GM23338 (cell line): ENCODE measurements at regions not wholly inside any gene's neighbourhood (a gene's known extent, or its start where the extent isn't known, plus 50 kb on each side); places are given as distances from the start of the nearest gene placed in this dataset.

Experiments used
- CREB1 ChIP-seq: fragments of 250-450 bp; sonication (Bioruptor Pico); IDR thresholded peaks from 2 replicates; pipeline ENCODE4 v1.5.0; 2020; ENCODE audit warnings: low read depth, mild to moderate bottlenecking, moderate library complexity
- EZH2 ChIP-seq: fragments of 200-600 bp; sonication (generic); IDR thresholded peaks from one replicate; pipeline ENCODE4 v1.8.0; 2017; ENCODE audit warnings: antibody characterized with exemption, mild to moderate bottlenecking, low read depth; ENCODE audit not compliant: unreplicated experiment
- EZH2phosphoT487 ChIP-seq: fragments of 200-600 bp; sonication (generic); IDR thresholded peaks from one replicate; pipeline ENCODE4 v1.8.1; 2018; ENCODE audit warnings: antibody characterized with exemption; ENCODE audit not compliant: unreplicated experiment
- JUNB ChIP-seq: IDR thresholded peaks from one replicate; pipeline ENCODE4 v1.6.1; 2016; ENCODE audit warnings: antibody characterized with exemption; ENCODE audit not compliant: unreplicated experiment
- NANOG ChIP-seq: IDR thresholded peaks from 2 replicates; pipeline ENCODE4 v1.6.1; 2016; ENCODE audit warnings: antibody characterized with exemption, borderline replicate concordance
- POLR2AphosphoS5 ChIP-seq: IDR thresholded peaks from 2 replicates; pipeline ENCODE4 v1.6.1; 2016; ENCODE audit warnings: antibody characterized with exemption, low read depth
- ZNF114 ChIP-seq: fragments of 250-450 bp; sonication (Bioruptor Pico); IDR thresholded peaks from 2 replicates; pipeline ENCODE4 v1.5.0; 2020; ENCODE audit warnings: mild to moderate bottlenecking, moderate library complexity
- ZNF331 ChIP-seq: fragments of 250-450 bp; sonication (Bioruptor Pico); IDR thresholded peaks from 2 replicates; pipeline ENCODE4 v1.5.0; 2020; ENCODE audit warnings: low read depth, mild to moderate bottlenecking, moderate library complexity
- TF ChIP-seq, protein P1 (sequence below), 2 experiments: fragments of 200-600 bp in 1 of 2; sonication (generic) in 1 of 2; conservative IDR thresholded peaks; 2 replicates each; pipeline versions ENCODE4 v1.5.1 to v1.6.1; 2016 to 2017; ENCODE audit warnings: antibody characterized with exemption in 2 of 2, low read depth in 2 of 2, mild to moderate bottlenecking in 2 of 2, moderate library complexity in 1 of 2
- TF ChIP-seq, protein P2 (sequence below): IDR thresholded peaks from one replicate; pipeline ENCODE4 v1.6.1; 2018; ENCODE audit warnings: antibody characterized with exemption; ENCODE audit not compliant: unreplicated experiment
- TF ChIP-seq, protein P3 (sequence below): fragments of 250-450 bp; sonication (Bioruptor Pico); IDR thresholded peaks from 2 replicates; pipeline ENCODE4 v1.5.0; 2020; ENCODE audit warnings: mild to moderate bottlenecking, moderate library complexity

DNA sequence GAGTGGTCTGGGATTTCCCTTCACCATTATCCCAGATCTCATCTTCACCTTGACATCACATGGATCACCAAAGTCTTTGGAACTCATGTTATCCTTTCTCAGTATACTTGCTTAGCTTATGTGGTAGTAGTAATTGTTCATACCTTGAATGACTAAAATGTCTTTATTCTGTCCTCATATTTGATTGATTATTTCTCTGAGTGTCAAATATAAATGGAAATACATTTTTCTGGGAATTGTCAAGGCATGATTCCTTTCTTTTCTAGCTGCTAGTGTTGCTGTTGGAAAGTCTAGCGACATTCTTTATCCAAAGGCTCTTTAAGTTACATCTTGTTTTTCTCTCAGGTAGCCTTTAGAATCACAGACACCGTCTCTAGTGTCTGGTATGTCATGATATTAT is 334.4 kb downstream of the CMPK2 start:
- TF ChIP-seq, protein P1, sequence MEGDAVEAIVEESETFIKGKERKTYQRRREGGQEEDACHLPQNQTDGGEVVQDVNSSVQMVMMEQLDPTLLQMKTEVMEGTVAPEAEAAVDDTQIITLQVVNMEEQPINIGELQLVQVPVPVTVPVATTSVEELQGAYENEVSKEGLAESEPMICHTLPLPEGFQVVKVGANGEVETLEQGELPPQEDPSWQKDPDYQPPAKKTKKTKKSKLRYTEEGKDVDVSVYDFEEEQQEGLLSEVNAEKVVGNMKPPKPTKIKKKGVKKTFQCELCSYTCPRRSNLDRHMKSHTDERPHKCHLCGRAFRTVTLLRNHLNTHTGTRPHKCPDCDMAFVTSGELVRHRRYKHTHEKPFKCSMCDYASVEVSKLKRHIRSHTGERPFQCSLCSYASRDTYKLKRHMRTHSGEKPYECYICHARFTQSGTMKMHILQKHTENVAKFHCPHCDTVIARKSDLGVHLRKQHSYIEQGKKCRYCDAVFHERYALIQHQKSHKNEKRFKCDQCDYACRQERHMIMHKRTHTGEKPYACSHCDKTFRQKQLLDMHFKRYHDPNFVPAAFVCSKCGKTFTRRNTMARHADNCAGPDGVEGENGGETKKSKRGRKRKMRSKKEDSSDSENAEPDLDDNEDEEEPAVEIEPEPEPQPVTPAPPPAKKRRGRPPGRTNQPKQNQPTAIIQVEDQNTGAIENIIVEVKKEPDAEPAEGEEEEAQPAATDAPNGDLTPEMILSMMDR (conservative IDR thresholded peaks at IDR 0.05; ENCODE audit: low read depth in 2 of 2) = no peak
- TF ChIP-seq, protein P2, sequence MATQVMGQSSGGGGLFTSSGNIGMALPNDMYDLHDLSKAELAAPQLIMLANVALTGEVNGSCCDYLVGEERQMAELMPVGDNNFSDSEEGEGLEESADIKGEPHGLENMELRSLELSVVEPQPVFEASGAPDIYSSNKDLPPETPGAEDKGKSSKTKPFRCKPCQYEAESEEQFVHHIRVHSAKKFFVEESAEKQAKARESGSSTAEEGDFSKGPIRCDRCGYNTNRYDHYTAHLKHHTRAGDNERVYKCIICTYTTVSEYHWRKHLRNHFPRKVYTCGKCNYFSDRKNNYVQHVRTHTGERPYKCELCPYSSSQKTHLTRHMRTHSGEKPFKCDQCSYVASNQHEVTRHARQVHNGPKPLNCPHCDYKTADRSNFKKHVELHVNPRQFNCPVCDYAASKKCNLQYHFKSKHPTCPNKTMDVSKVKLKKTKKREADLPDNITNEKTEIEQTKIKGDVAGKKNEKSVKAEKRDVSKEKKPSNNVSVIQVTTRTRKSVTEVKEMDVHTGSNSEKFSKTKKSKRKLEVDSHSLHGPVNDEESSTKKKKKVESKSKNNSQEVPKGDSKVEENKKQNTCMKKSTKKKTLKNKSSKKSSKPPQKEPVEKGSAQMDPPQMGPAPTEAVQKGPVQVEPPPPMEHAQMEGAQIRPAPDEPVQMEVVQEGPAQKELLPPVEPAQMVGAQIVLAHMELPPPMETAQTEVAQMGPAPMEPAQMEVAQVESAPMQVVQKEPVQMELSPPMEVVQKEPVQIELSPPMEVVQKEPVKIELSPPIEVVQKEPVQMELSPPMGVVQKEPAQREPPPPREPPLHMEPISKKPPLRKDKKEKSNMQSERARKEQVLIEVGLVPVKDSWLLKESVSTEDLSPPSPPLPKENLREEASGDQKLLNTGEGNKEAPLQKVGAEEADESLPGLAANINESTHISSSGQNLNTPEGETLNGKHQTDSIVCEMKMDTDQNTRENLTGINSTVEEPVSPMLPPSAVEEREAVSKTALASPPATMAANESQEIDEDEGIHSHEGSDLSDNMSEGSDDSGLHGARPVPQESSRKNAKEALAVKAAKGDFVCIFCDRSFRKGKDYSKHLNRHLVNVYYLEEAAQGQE = no peak
- TF ChIP-seq POLR2AphosphoS5 = no peak
- no peak for TF ChIP-seq JUNB
- TF ChIP-seq EZH2 = no peak
- no peak for TF ChIP-seq CREB1 (CRISPR knock-in tag)
- TF ChIP-seq EZH2phosphoT487 = no peak
- no peak for TF ChIP-seq ZNF114 (CRISPR knock-in tag)
- no peak for TF ChIP-seq ZNF331 (CRISPR knock-in tag)
- TF ChIP-seq, protein P3, sequence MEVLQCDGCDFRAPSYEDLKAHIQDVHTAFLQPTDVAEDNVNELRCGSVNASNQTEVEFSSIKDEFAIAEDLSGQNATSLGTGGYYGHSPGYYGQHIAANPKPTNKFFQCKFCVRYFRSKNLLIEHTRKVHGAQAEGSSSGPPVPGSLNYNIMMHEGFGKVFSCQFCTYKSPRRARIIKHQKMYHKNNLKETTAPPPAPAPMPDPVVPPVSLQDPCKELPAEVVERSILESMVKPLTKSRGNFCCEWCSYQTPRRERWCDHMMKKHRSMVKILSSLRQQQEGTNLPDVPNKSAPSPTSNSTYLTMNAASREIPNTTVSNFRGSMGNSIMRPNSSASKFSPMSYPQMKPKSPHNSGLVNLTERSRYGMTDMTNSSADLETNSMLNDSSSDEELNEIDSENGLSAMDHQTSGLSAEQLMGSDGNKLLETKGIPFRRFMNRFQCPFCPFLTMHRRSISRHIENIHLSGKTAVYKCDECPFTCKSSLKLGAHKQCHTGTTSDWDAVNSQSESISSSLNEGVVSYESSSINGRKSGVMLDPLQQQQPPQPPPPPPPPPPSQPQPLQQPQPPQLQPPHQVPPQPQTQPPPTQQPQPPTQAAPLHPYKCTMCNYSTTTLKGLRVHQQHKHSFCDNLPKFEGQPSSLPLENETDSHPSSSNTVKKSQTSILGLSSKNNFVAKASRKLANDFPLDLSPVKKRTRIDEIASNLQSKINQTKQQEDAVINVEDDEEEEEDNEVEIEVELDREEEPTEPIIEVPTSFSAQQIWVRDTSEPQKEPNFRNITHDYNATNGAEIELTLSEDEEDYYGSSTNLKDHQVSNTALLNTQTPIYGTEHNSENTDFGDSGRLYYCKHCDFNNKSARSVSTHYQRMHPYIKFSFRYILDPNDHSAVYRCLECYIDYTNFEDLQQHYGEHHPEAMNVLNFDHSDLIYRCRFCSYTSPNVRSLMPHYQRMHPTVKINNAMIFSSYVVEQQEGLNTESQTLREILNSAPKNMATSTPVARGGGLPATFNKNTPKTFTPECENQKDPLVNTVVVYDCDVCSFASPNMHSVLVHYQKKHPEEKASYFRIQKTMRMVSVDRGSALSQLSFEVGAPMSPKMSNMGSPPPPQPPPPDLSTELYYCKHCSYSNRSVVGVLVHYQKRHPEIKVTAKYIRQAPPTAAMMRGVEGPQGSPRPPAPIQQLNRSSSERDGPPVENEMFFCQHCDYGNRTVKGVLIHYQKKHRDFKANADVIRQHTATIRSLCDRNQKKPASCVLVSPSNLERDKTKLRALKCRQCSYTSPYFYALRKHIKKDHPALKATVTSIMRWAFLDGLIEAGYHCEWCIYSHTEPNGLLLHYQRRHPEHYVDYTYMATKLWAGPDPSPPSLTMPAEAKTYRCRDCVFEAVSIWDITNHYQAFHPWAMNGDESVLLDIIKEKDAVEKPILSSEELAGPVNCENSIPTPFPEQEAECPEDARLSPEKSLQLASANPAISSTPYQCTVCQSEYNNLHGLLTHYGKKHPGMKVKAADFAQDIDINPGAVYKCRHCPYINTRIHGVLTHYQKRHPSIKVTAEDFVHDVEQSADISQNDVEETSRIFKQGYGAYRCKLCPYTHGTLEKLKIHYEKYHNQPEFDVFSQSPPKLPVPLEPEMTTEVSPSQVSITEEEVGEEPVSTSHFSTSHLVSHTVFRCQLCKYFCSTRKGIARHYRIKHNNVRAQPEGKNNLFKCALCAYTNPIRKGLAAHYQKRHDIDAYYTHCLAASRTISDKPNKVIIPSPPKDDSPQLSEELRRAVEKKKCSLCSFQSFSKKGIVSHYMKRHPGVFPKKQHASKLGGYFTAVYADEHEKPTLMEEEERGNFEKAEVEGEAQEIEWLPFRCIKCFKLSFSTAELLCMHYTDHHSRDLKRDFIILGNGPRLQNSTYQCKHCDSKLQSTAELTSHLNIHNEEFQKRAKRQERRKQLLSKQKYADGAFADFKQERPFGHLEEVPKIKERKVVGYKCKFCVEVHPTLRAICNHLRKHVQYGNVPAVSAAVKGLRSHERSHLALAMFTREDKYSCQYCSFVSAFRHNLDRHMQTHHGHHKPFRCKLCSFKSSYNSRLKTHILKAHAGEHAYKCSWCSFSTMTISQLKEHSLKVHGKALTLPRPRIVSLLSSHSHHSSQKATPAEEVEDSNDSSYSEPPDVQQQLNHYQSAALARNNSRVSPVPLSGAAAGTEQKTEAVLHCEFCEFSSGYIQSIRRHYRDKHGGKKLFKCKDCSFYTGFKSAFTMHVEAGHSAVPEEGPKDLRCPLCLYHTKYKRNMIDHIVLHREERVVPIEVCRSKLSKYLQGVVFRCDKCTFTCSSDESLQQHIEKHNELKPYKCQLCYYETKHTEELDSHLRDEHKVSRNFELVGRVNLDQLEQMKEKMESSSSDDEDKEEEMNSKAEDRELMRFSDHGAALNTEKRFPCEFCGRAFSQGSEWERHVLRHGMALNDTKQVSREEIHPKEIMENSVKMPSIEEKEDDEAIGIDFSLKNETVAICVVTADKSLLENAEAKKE (CRISPR knock-in tag) = no peak
- TF ChIP-seq NANOG = no peak
